HEK293T (cell line): ENCODE measurements at regions not wholly inside any gene's neighbourhood (a gene's known extent, or its start where the extent isn't known, plus 50 kb on each side); places are given as distances from the start of the nearest gene placed in this dataset.
"Not testable (repeated sequence)": the region's sequence is repeated elsewhere in the genome, so short reads cannot be mapped to it uniquely, and the experiment has no call there.

Experiments used
- CTCF ChIA-PET: fragments of 350-600 bp; formaldehyde crosslinking; extraction: SDS; loops from one replicate; lab custom pipeline; 2021; ENCODE audit warnings: antibody characterized with exemption, inconsistent platforms; lab: Yijun Ruan, JAX
- POLR2A ChIA-PET: fragments of 350-600 bp; formaldehyde crosslinking; extraction: SDS; loops from one replicate; lab custom pipeline; 2020; ENCODE audit warnings: antibody characterized with exemption, inconsistent platforms; lab: Yijun Ruan, JAX
- DNase-seq: peaks from one replicate; pipeline ENCODE4 v3.0.0; 2012; ENCODE audit warnings: mixed read lengths; ENCODE audit errors: extremely low spot score
- ARNT ChIP-seq: fragments of 450-650 bp; IDR thresholded peaks from 2 replicates; pipeline ENCODE4 v1.6.1; 2017; ENCODE audit warnings: mild to moderate bottlenecking
- BHLHE40 ChIP-seq: fragments of 450-650 bp; IDR thresholded peaks from 2 replicates; pipeline ENCODE4 v1.6.1; 2016; ENCODE audit warnings: mild to moderate bottlenecking, moderate library complexity, borderline replicate concordance
- CTBP1 ChIP-seq: fragments of 450-650 bp; IDR thresholded peaks from 2 replicates; pipeline ENCODE4 v1.6.1; 2016; ENCODE audit warnings: borderline replicate concordance
- ELF4 ChIP-seq: fragments of 450-650 bp; IDR thresholded peaks from 2 replicates; pipeline ENCODE4 v1.6.1; 2017; ENCODE audit warnings: antibody characterized with exemption
- FOXA1 ChIP-seq: fragments of 450-650 bp; IDR thresholded peaks from 2 replicates; pipeline ENCODE4 v1.6.1; 2016; ENCODE audit warnings: mild to moderate bottlenecking
- FOXK2 ChIP-seq: fragments of 450-650 bp; IDR thresholded peaks from 2 replicates; pipeline ENCODE4 v1.6.1; 2016; ENCODE audit warnings: mild to moderate bottlenecking
- FOXM1 ChIP-seq: fragments of 450-650 bp; IDR thresholded peaks from 2 replicates; pipeline ENCODE4 v1.6.1; 2017; ENCODE audit warnings: mild to moderate bottlenecking, borderline replicate concordance
- HDGF ChIP-seq: fragments of 450-650 bp; IDR thresholded peaks from 2 replicates; pipeline ENCODE4 v1.6.1; 2017; ENCODE audit warnings: antibody characterized with exemption, borderline replicate concordance
- L3MBTL2 ChIP-seq: fragments of 450-650 bp; conservative IDR thresholded peaks from 2 replicates; pipeline ENCODE4 v1.6.1; 2016; ENCODE audit warnings: mild to moderate bottlenecking
- LEF1 ChIP-seq: fragments of 450-650 bp; IDR thresholded peaks from 2 replicates; pipeline ENCODE4 v1.6.1; 2017; ENCODE audit warnings: mild to moderate bottlenecking, borderline replicate concordance
- NFRKB ChIP-seq: fragments of 450-650 bp; IDR thresholded peaks from 2 replicates; pipeline ENCODE4 v1.6.1; 2016; ENCODE audit warnings: mild to moderate bottlenecking, moderate library complexity
- SP1 ChIP-seq: fragments of 450-650 bp; IDR thresholded peaks from 2 replicates; pipeline ENCODE4 v1.6.1; 2017
- SUZ12 ChIP-seq: fragments of 450-650 bp; IDR thresholded peaks from 2 replicates; pipeline ENCODE4 v1.6.1; 2016; ENCODE audit warnings: mild to moderate bottlenecking
- TARDBP ChIP-seq: fragments of 450-650 bp; IDR thresholded peaks from 2 replicates; pipeline ENCODE4 v1.6.1; 2016
- ZNF384 ChIP-seq: fragments of 450-650 bp; IDR thresholded peaks from 2 replicates; pipeline ENCODE4 v1.6.1; 2016
- TF ChIP-seq, protein P1 (sequence below): fragments of 450-650 bp; IDR thresholded peaks from 2 replicates; pipeline ENCODE4 v1.6.1; 2016

DNA sequence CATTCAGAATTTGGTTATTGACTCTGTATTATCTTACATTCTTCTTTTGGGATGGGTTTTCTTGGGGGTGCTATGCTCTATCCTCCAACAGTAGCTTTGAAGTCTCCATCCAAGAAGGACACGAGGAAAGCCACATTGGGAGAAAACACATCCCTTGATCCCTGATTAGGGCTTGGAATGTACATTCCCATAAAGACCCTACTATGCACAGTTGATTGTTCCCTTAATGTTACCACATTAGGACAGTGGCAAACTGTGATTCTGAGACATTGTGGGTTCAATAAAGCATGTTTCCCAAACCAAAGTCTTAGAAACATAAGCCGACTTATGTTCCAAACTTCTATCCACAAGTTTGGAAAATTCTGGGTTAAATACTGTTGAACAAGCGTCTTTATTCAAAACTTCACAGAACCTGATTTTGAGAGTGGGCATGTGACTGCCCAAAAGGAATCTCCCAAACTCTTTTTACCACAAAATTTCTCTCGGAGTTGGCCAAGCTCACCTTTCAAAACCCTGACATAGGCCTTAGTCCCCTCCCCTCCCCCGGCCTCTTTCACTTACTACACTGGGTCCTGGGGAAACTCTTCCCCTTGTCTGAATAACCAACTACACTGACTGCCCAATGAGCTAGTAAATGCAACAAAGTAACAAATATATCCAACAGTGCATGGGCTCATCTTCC, 177.0 kb upstream of the KAZN start:
- ChIA-PET POLR2A (no interaction called here), CTCF (no interaction called here)
- TF ChIP-seq FOXA1 (no peak), HDGF (no peak), ZNF384 (no peak), TARDBP (no peak), CTBP1 (no peak), BHLHE40 (no peak), ELF4 (no peak), FOXK2 (no peak), LEF1 (no peak), SUZ12 (no peak), NFRKB (no peak), ARNT (no peak), L3MBTL2 (no peak), FOXM1 (no peak), SP1 (no peak)
- TF ChIP-seq, protein P1, sequence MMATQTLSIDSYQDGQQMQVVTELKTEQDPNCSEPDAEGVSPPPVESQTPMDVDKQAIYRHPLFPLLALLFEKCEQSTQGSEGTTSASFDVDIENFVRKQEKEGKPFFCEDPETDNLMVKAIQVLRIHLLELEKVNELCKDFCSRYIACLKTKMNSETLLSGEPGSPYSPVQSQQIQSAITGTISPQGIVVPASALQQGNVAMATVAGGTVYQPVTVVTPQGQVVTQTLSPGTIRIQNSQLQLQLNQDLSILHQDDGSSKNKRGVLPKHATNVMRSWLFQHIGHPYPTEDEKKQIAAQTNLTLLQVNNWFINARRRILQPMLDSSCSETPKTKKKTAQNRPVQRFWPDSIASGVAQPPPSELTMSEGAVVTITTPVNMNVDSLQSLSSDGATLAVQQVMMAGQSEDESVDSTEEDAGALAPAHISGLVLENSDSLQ = no peak
- DNase-seq = no peak

DNA sequence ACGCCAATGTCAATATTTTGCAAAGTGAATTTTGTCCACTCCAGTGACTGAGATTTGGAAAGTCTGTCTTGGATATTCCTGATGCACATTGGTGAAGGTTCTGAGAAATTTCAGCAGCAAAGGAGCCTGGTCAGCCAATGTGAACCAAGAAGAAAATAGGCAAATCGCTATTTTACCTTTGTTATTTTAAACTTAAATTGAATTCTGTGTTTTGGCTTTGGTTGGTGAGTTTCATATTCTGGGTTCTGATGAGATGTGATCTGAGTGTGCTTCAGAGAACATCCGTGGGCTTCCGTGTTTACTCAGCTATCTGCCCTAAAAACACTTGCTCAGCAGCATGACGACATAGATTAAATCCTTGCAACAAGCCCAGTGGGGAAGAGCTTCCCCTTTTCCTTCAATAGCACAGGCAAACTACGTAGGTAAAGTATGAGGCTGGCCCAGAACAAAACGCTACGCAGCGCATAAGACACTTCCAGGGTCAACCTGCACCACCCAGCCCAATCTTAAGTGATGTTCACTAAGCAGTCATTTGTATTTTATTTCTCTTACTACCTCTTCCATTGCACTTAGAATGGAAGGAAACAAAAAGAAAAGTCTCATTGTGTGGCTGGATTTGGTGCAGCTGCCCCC, 176.4 kb upstream of the KAZN start:
- TF ChIP-seq SP1 = no peak
- no peak for TF ChIP-seq FOXM1
- TF ChIP-seq FOXA1 = no peak
- no peak for TF ChIP-seq ARNT
- TF ChIP-seq ZNF384 = no peak
- no peak for TF ChIP-seq TARDBP
- TF ChIP-seq ELF4 = no peak
- TF ChIP-seq SUZ12 = no peak
- no peak for TF ChIP-seq LEF1
- TF ChIP-seq CTBP1 = no peak
- TF ChIP-seq, protein P1 = no peak
- no peak for TF ChIP-seq L3MBTL2
- TF ChIP-seq FOXK2 = no peak
- TF ChIP-seq BHLHE40 = no peak
- TF ChIP-seq NFRKB = no peak
- TF ChIP-seq HDGF = no peak
- DNase-seq = no peak
- ChIA-PET POLR2A (no interaction called here), CTCF (no interaction called here)

DNA sequence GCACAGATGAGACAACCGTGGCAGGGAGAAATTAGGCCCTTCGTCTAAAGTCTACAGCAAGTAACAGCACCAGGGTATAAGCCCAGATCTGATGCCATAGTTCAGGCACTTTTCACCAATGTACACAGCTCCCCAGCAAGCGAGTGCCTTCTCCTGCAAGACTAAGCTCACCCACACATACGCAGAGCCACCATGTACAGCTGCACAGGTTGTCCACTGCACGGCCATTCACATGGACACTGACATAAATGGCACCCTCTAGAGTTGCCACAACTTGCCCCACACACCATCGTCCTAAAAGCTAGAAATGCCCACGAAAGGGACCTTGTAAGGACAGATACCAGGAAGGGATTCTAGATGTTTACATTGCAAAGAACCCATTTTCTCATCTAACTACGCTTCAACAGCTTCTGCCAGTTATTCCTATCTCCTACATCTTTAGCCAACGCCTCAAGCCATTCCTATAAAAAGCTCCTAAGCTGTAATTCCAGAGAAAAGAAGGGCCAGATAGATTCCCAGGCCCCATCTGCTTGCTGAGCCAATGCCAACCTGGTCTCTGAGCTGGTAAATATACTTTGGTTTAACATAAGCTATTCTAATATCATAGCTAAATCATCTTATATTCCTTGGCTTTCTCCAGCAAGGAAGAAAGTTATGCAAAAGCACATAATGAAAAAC, 174.0 kb upstream of the KAZN start:
- CTCF ChIA-PET = interaction anchor here (0.5 kb wide), 1 partner anchor 9 kb away, joined by 3 read pairs; no protein-coding TSS in a partner anchor
- no peak for DNase-seq
- no peak for TF ChIP-seq ZNF384
- POLR2A ChIA-PET = no interaction called here

DNA sequence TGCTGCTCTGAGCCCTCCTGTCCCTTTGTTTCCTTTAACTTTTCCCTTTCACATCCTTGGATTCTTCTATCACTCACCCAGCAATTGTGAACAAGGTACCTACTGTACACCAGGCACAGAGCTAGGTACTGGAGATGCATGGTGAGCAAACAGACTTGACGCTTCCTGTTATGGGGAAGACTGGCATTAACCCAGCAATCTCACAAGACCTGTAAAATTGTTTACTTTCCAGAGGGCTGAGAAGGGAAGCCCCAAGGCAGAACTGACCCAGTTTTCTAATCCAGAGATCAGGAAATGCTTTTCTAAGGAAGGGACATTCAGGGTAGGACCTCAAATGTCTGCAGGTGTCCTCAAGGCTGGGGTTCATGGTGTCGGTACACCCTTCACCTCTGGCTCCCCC, 171.6 kb upstream of the KAZN start:
- ChIA-PET CTCF (no interaction called here), POLR2A (no interaction called here)
- TF ChIP-seq ZNF384 (no peak), CTBP1 (no peak), BHLHE40 (no peak), NFRKB (no peak), FOXA1 (no peak), ELF4 (no peak), FOXM1 (no peak), TARDBP (no peak), LEF1 (no peak), SUZ12 (no peak)
- DNase-seq = no peak

DNA sequence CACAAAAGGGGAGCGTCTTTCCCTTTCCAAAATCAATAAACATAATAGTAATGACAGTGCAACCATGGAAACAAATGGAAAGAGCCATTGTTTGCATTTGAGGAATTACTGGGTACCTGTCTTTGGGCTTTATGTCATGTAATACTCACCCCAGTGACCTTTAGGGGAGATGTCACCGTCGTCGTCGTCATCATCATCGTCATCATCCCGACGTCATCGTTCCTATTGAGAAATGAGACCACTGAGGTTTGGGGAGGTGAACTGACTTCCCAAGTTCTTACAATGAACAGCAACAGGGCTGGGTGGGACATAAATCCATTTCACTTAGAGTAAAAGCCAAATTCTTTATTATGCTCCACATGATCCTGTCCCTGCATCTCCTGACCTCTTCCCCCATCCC, 168.9 kb upstream of the KAZN start:
- no peak for DNase-seq
- TF ChIP-seq FOXM1 = no peak
- no peak for TF ChIP-seq SUZ12
- TF ChIP-seq FOXA1 = no peak
- TF ChIP-seq BHLHE40 = no peak
- TF ChIP-seq HDGF = no peak
- no peak for TF ChIP-seq NFRKB
- no peak for TF ChIP-seq SP1
- no peak for TF ChIP-seq L3MBTL2
- TF ChIP-seq CTBP1 = no peak
- no peak for TF ChIP-seq FOXK2
- CTCF ChIA-PET = no interaction called here
- POLR2A ChIA-PET = no interaction called here

DNA sequence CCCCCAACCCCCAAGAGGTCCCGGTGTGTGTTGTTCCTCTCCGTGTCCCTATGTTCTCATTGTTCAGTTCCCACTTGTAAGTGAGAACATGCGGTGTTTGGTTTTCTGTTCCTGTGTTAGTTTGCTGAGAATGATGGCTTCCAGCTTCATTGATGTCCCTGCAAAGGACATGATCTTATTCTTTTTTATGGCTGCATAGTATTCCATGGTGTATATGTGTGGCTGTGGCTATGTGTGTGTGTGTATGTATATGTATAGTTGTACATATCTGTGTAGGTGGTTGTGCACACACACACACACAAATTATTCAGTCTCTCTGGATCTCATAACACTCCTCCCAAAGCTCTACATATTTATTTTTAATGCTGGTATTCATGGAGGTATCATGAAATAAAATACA, 165.8 kb upstream of the KAZN start:
- DNase-seq, CTCF ChIA-PET, POLR2A ChIA-PET: not testable (repeated sequence)
